Peyer's patch (tissue), 4 donors: ENCODE measurements at regions not wholly inside any gene's neighbourhood (a gene's known extent, or its start where the extent isn't known, plus 50 kb on each side); places are given as distances from the start of the nearest gene placed in this dataset.

ENCODE experiments used
- CTCF ChIP-seq, 6 experiments: fragments of 450-650 bp in 4 of 6; fragments of 200-600 bp in 2 of 6; sonication (generic) in 1 of 6; IDR thresholded peaks; one replicate each; pipeline ENCODE4 v1.5.1; 2017 to 2019; ENCODE audit warnings: antibody characterized with exemption in 6 of 6, mild to moderate bottlenecking in 3 of 6, moderate library complexity in 1 of 6
- POLR2A ChIP-seq, 2 donors: fragments of 450-650 bp; IDR thresholded peaks; one replicate each; pipeline ENCODE4 v1.5.1; 2017; ENCODE audit warnings: antibody characterized with exemption in 2 of 2, mild to moderate bottlenecking in 2 of 2, moderate library complexity in 2 of 2

- TF ChIP-seq CTCF (IDR thresholded peaks at IDR 0.05) (no peak), POLR2A (IDR thresholded peaks at IDR 0.05) (no peak)
Observed at GRCh38 chr7:110061387-110061786, 1029.5 kb upstream of the LRRN3 start.
